ENCODE measurements at regions not wholly inside any gene's neighbourhood (a gene's known extent, or its start where the extent isn't known, plus 50 kb on each side); places are given as distances from the start of the nearest gene placed in this dataset.
"Not testable (repeated sequence)": the region's sequence is repeated elsewhere in the genome, so short reads cannot be mapped to it uniquely, and the experiment has no call there.

DNA sequence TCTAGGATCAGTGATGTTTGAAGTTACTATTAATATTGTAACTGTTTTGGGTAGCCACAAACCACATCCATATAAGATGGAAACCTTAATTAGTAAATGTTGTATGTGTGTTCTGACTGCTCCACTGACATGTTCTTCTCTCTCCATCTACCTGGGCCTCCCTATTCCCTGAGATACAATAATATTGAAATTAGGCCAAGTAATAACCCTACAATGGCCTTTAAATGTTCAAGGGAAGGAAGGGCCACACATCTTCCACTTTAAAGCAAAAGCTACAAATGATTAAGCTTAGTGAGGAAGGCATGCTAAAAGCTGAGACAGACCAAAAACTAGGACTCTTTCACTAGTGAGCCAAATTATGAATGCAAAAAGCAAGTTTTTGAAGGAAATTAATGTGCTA is 176.4 kb upstream of the ANK3 start:
- no peak for FAIRE-seq

DNA sequence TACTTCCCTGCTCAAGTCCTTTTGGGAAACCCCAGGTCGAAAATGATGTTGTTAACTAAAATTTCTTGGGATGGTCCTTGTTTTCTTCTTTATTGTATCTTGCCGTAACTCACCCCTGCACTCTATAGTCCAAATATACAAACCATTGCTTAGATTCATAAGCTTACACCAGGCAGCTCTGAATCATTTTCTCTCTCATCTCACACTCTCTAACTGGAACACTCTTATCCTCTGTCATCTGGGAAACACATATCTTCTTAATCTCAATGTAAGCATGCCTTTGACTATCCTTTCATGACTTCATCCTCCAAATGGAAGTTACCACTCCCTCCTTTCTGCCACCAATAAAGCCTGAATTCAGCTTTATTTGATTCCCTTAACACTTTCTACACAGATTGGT is 175.8 kb upstream of the ANK3 start:
- FAIRE-seq, result no peak

DNA sequence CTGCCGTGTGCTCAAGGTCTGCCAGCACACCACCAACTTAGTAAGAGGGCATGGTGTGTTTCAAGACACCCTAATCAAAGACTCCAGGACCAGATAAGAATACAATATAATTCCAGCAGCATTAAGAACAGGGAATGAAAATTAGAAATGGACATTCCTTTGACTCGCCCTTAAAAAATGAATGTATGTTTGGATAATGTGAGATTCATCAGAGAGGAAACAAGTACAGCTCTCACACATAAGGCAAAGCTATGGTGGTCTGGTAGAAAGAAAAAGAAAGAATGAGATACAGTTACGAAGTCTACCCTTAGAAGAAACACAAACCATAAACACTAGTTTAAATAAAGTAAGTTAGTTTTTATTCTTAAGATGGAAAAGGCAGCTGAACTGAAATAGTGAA is 174.8 kb upstream of the ANK3 start:
- FAIRE-seq, result no peak

DNA sequence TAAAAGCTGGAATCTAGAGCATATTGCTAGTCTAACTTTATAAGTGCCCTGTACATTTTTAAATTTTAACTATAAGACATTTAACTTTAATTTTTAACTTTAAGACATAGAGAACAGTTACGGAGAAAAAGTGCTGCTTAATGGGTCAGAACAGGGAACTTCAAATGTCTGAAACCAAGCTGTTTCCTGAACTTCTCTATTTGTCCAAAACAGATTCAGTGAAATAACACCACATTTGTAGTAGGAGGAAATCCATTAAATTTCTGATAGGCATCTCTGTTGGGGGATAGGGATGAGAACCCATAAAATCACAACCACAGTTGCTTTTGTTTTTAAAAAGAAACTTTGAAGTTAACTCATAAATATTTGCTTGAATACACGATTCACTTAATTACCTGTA is 170.8 kb upstream of the ANK3 start:
- peak; percentile 53 for FAIRE-seq

DNA sequence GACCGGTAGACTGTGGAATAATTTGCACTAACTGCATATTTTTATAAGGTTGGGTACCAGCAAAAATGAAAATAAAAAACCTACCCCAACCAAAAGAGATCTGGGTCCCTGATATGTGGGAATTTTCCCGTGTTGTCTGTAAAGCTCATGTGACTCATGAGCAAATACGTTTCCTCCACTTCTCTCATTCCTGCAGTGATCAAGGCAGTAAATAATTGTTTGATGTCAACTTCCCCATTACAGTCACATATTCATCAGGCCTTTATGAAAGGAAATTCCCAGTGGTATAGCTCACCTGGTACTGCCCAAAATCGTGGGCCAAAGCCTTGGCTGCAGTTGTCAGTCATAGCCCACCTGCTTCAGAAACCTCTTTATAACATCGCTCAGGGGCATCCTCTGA is 166.0 kb upstream of the ANK3 start:
- FAIRE-seq, result no peak

DNA sequence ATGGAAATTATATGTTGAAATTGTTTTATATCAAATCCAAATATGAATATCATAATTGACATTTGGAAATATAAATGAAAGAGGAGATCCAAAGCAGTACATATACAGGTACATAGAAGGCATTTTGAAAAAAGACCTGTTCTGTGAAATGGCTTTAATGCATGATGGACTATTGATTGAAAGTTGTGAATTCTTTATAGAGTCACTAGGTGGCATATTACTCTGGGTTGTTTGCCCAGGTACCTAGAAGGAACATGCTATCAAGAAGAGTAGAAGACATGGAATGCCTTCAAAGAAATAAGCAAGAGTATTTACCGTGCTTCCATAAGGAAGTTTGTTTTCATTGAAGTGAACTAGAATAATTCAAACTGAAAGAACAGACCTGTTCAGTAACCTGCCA is 160.0 kb upstream of the ANK3 start:
- FAIRE-seq, result no peak

DNA sequence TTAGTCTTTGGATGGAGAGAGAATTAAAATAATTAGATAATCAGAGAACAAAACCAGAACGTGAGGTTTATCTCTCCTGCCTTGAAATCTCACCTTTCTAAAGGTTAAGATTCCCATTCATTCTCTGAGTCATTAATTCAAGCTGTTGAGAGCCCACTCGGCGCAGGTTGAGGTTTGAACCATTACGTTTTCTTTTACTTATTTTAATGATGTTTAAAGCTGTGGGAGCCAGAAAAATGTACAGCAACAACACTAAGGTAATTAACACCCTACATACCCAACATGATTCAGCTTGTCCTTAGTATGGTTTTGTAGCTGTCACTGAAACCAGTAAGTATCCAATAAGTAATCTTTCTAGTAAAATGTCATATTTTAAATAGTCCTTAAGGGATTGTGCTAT is 153.0 kb upstream of the ANK3 start:
- no peak for FAIRE-seq

DNA sequence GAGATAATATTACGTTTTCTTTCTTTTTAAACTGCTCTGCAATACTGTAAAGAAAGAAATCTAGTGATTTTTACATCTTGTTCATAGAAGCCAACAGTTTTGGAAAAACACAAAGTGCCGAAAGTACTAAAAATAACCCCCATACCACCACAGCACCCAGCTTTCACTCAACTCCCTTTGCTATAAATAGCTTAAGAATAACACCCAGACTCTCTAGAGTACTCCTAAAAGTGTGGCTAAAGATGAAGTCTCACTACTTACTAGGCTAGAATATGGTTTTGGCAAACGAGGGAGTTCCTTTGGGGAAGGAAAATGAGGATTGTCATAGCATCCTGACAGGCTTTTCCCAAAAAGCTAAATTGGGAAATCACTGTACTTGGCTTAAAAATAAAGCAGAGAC is 151.8 kb upstream of the ANK3 start:
- no peak for FAIRE-seq

DNA sequence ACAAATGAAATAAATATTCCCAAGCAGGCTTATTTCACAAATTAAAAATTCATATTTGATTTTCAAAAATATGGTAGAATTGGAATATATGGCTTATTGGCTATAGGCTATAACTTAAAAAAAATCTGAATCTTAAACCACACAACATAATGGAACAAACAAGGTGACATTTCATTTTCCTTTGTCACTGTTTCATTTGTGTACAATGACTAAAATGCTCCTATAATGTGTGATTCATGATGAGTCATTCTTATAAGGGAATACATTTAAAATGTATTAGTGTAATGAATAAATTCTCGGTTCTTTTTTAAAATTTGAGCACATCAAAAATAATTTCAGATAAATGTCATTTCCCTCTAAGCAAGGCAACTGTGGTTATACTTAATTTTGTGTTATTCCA is 148.0 kb upstream of the ANK3 start:
- FAIRE-seq, result peak; percentile 41

DNA sequence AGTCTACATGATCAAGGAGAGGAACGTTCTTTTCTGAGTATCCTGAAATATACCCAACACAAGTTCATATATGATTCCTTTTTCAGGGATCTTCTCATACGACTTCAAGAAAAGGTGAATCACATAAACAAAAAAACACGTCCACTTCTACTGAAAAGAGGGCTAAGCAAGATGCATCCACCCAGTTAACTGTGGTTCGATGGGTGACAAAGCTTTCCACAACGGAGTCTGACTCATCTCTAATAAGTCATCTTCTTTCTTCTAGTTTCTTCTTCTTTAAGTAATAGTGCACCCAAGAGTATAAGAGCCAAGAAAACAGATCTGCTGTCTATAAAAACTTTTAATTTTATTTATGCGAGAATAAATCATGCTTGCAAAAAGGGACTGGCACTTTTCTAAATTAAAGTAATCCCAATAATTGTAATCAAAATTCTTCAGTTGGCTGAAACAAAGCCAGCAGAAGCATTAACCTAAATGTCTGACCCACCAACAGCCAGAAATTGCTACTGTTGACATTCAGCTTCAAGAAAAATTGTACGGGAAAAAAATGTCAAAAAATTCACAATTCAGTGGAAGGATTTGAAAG is 146.9 kb upstream of the ANK3 start:
- FAIRE-seq, result no peak

DNA sequence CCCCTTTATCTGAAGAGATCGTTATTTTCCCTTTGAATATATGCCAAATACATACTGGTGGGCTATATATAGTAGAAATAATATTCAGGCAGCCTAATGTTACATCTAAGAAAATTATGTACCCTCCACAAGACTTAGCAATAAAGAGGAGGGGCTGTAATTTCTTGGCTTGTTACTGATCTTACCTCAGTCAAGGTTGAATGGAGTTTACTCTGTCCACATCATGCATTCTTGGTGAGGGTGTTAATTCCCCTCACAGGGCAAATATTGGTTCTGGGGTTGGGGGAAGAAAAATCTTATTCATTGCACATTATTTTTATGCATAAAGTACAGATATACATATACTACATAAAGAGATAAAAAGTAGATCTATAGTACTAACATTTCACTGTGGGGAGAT is 145.8 kb upstream of the ANK3 start:
- no peak for FAIRE-seq

DNA sequence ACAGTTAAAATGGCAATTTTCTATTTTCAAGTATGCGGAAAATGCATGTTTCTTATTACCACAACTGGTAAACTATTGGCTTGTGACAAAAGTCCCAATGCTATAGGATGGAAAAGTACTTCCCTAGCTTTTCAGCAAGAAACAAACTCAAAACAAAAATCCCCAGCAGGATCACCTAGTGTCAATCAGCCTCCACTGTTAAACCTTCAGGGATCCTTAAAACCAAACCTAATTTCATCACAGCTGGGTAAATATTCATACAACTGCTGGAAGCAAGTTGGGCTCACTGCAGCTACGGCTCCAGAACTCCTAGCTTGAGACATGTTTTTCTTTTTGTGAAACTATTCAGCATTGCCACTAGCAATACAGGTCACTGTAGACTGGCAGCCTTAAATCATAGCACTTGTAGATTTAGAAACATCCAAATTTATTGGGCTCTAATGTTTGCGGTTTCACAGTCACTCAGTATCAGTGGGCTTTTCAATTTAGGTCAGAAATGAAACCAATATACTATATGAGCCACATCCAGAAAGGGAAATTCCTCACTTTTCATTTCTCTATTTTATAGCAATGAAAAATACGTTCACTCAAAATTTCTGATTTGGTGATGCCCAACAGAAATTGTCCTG is 145.2 kb upstream of the ANK3 start:
- no peak for FAIRE-seq

DNA sequence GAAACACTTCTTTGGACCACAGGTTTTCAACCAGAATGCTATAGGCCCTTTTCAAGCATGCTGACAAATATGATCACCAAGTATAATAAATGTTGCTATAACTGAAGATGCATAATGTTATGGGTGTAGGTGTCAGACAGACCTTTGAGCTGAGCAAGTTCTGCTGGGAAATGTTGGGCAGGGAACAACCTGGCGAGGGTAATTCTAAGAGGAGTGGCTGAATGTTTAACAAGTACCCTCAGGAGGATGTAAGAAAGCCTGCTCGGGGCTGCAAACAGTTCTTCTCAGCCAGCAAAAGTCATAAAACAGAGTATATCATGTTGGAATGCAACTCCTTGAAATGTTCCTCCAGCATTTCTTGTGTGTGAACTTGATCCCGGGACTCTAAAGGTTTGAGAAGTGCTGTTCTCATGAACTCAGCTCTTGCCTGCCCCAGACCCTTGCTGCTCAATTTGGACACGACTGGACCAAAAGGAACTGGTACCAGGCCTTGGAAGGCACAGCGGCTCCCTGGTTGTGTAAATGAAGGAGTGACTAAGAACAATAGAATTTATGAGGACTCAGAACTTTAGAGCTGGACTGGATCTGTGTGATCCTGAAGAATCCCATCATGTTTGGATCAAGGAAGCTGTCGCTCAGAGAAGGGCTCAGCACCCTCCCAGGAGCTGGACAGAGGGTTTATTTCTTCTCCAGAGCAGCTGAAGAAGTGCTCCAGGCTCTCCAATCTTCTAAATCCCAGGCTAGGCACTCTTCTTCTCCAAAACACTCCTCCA is 143.2 kb upstream of the ANK3 start:
- FAIRE-seq, result no peak

DNA sequence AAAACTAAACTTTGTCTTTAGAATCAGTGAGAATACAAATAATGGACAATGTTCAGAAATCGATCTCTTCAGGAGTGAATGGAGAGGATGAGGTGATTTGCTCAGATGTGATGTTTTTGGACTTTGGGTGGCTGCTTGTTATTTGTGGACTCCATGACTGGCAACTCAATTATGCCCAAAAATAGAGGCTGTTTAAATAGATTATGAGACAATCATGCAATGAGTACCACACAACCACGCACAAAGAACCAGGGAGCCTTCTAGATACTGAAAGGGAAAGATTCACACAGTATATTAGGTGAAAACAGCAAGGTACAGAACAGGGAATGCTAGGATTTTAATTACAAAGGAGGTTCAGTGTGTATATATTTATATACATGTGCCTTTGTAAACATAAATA is 141.3 kb upstream of the ANK3 start:
- FAIRE-seq, result no peak

DNA sequence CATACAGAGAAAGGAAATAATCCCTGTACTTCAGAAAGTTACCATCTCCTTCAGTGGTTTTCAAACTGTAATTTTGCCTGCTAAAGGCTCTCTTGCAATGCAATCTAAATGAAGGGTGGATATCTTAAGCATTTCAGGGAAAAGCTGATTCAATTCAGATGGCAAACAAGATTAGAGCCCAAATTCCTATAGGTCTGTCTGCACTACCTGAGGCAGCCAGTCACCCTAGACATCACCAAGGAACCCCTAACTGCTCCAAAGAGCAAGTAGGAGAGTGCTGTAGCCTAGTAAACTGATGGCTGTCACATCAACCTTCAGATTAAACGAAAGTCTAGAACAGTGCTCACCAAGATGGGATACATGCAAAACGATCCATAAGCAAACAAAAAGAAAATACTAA is 138.0 kb upstream of the ANK3 start:
- FAIRE-seq, result no peak

DNA sequence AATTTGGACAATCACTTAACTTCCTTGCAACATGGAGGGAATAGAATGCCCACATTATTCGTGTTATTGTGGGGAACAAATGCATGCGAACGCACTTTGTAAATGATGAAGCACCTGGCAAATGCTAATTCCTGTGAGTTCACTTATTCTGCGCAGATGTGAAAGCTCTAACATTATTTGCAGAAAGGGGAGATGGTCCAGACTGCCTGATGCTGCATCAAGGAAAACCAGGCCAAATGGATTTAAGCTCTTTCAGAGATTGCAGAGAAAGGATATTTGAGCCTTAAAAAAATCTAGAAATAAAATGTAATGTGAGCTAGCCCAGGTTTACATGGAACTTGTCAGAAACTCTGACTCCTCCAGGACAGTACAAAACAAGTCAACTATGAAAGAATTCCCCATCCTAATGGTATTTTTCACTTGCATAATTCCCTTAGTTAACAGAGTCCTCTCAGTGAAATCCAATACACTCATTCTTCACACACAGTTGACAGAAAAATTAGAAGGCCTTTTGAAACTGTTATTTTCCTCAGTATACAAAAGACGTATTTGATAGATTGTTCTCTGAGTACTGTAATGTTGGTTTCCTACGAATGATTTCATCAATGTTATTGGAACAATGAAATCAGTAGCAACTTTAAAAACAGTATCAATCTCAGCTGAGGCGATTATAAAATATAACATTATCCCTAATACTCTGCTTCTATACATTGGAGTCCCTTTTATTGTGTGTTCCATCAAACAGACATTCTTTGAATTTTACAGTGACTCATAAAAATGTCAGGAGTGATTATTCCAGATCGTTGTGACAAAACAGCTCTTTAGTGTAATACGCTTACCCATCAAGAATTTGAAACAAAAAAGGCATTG is 136.3 kb upstream of the ANK3 start:
- FAIRE-seq, result peak; percentile 26

DNA sequence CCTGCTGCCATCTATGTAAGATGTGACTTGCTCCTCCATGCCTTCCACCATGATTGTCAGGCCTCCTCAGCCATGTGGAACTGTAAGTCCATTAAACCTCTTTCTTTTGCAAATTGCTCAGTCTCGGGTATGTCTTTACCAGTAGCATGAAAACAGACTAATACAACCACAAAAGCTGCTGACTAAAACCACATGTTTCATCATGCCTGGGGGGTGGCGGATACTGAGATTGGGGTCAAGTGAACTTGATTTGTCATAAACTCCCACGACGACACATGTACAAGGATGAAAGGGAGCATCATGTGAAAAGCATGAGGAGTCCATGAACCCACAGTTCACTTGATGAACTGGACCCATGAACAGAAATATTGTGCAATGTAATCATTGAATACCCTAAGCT is 134.9 kb upstream of the ANK3 start:
- no peak for FAIRE-seq

DNA sequence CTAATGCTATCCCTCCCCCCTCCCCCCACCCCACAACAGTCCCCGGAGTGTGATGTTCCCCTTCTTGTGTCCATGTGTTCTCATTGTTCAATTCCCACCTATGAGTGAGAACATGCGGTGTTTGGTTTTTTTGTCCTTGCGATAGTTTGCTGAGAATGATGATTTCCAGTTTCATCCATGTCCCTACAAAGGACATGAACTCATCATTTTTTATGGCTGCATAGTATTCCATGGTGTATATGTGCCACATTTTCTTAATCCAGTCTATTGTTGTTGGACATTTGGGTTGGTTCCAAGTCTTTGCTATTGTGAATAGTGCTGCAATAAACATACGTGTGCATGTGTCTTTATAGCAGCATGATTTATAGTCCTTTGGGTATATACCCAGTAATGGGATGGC is 133.7 kb upstream of the ANK3 start:
- FAIRE-seq, result not testable (repeated sequence)

DNA sequence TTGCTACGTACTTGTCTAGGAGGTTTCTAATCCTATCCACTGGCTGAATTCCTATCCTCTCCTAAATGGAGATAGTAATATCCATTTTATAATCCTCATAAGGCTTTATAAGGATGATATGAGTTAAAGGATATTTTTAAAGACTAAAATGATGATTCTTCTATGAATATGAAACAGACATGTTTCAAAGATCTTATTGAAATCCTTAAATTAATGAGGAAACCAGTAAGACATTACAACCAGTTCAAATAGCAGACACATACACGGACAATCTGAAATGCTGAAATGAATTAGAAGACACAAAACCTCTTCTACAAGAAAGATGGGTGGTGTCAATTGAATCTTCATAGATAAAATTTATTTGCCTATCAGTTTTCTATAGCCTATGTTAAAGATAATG is 132.9 kb upstream of the ANK3 start:
- no peak for FAIRE-seq

DNA sequence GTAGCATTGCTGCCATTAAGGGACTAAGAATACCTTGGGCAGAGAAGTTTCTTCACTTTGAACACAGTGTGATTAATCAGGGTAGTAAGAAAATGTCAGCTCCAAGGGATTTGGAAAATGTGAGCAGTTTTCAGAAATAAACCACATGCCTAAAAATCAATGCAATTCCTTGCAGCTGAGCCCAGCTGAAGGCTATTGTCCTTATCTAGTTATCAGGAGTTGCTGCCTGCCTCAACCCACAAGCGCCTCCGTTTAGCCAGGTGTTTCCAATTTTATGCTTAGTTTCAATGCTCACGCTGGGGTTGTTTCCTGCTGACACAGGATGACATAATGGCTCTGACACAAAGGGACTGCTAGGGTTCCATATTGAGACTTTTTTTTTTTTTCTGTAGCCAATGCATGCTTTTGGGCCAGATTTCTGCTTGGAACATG is 132.3 kb upstream of the ANK3 start:
- no peak for FAIRE-seq

DNA sequence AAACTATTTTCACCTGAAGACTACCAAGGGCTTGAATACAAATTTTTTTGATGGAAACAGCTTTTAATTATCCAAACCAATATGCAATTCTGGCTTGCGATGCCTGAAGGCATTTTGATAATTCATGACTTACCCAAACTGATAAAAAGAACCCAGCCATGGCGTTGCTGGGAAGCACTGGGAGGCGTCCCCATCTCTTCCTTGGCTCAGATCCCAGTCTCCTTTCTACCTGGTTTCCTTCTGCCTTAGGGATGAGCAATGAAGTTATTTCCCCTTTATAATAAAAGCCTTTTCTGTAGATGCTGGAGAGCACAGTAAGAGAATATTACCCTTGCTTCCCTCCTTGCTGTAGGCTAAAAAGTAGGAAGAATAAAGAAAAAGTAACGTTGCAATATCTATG is 129.1 kb upstream of the ANK3 start:
- no peak for FAIRE-seq

DNA sequence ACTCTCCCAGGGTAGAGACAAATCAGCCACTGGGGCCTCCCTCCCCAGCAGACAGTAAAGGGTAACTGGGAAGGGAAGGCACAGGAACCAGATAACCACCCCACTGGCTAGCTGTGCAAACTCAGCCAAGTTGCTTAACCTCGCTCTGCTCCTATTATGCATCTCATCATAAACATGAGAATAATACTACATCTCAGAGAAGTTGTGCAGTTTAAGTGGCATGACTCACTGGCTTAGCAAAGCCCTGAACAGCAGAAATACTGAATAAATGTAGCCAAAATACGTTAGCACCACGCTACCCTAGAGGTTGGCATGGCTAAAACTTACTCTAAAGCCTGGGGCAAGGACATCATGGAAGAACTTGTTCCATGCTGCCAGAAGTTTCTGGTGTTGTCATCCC is 128.1 kb upstream of the ANK3 start:
- no peak for FAIRE-seq

DNA sequence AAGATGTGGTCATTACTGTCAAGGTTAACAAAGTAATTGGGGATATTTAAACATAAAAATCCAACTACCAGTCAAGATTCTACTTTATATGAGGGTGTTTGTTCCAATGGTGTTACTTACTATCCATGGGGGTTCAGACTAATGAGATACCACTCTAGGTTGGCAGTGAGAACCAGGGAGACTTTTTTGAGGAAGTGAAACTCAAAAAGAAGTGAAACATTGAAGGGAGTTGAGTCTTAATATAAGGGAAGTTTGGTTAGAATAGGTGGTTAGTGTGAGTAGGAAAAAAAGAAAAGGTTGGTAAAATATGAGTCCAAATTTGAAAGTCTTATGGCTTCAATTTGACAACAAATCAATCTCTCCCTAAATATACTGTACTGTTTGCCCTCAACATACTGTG is 123.6 kb upstream of the ANK3 start:
- FAIRE-seq, result no peak
